Liver (tissue), 8 donors: ENCODE measurements at regions not wholly inside any gene's neighbourhood (a gene's known extent, or its start where the extent isn't known, plus 50 kb on each side); places are given as distances from the start of the nearest gene placed in this dataset.

ENCODE experiments used
- DNase-seq: peaks from one replicate; pipeline ENCODE4 v3.0.0-alpha.2; 2017; ENCODE audit warnings: low spot score
- H3K27ac ChIP-seq, 2 donors: one replicate each; pipeline ENCODE4 v1.7.0; 2013; ENCODE audit warnings: inconsistent platforms in 2 of 2, low read length in 2 of 2, control low read depth in 1 of 2, low read depth in 1 of 2, mild to moderate bottlenecking in 1 of 2
- H3K27me3 ChIP-seq, 4 donors: one replicate each; pipeline versions ENCODE4 v1.6.1 to v1.7.0; 2013; ENCODE audit warnings: low read length in 3 of 4, inconsistent platforms in 1 of 4, mild to moderate bottlenecking in 1 of 4, moderate library complexity in 1 of 4; ENCODE audit not compliant: control insufficient read depth in 4 of 4, insufficient read depth in 4 of 4
- H3K36me3 ChIP-seq, 4 donors: one replicate each; pipeline versions ENCODE4 v1.6.1 to v1.7.0; 2013; ENCODE audit warnings: low read length in 3 of 4, mild to moderate bottlenecking in 3 of 4, low read depth in 1 of 4, moderate library complexity in 1 of 4; ENCODE audit not compliant: control insufficient read depth in 4 of 4, insufficient read depth in 3 of 4
- H3K4me1 ChIP-seq, 4 donors: one replicate each; pipeline versions ENCODE4 v1.6.1 to v1.7.0; 2013; ENCODE audit warnings: low read length in 3 of 4, mild to moderate bottlenecking in 3 of 4, moderate library complexity in 1 of 4; ENCODE audit not compliant: control insufficient read depth in 4 of 4, insufficient read depth in 4 of 4
- H3K4me3 ChIP-seq, 3 donors: one replicate each; pipeline versions ENCODE4 v1.6.1 to v1.7.0; 2013; ENCODE audit warnings: low read length in 3 of 3, control low read depth in 1 of 3, low read depth in 1 of 3, mild to moderate bottlenecking in 1 of 3
- H3K9ac ChIP-seq, 2 donors: one replicate each; pipeline ENCODE4 v1.7.0; 2013; ENCODE audit warnings: low read length in 2 of 2, mild to moderate bottlenecking in 2 of 2, moderate library complexity in 2 of 2, control low read depth in 1 of 2, low read depth in 1 of 2
- H3K9me3 ChIP-seq, 4 donors: one replicate each; pipeline versions ENCODE4 v1.6.1 to v1.7.0; 2013; ENCODE audit warnings: low read length in 3 of 4; ENCODE audit not compliant: control insufficient read depth in 4 of 4
- EGR1 ChIP-seq, 2 donors: IDR thresholded peaks; 2 replicates each; pipeline ENCODE4 v1.6.1; 2016 to 2018; ENCODE audit warnings: antibody characterized with exemption in 2 of 2, low read depth in 2 of 2
- FOXA1 ChIP-seq: IDR thresholded peaks from 2 replicates; pipeline ENCODE4 v1.6.1; 2016; ENCODE audit warnings: antibody characterized with exemption
- GABPA ChIP-seq, 2 donors: IDR thresholded peaks in 1 of 2; conservative IDR thresholded peaks in 1 of 2; 2 replicates each; pipeline ENCODE4 v1.6.1; 2016; ENCODE audit warnings: antibody characterized with exemption in 2 of 2, mild to moderate bottlenecking in 1 of 2, moderate library complexity in 1 of 2
- HNF4A ChIP-seq, 2 donors: conservative IDR thresholded peaks; 2 replicates each; pipeline ENCODE4 v1.6.1; 2016; ENCODE audit warnings: antibody characterized with exemption in 2 of 2, mild to moderate bottlenecking in 2 of 2
- HNF4G ChIP-seq: IDR thresholded peaks from 2 replicates; pipeline ENCODE4 v1.6.1; 2016; ENCODE audit warnings: antibody characterized with exemption
- NR2F2 ChIP-seq: IDR thresholded peaks from 2 replicates; pipeline ENCODE4 v1.6.1; 2016; ENCODE audit warnings: antibody characterized with exemption
- RXRA ChIP-seq, 2 donors: IDR thresholded peaks; 2 replicates each; pipeline ENCODE4 v1.6.1; 2017 to 2018; ENCODE audit warnings: antibody characterized with exemption in 2 of 2, mild to moderate bottlenecking in 1 of 2
- SP1 ChIP-seq: IDR thresholded peaks from 2 replicates; pipeline ENCODE4 v1.6.1; 2018; ENCODE audit warnings: antibody characterized with exemption, mild to moderate bottlenecking
- TAF1 ChIP-seq: conservative IDR thresholded peaks from 2 replicates; pipeline ENCODE4 v1.6.1; 2016; ENCODE audit warnings: antibody characterized with exemption, mild to moderate bottlenecking
- YY1 ChIP-seq: IDR thresholded peaks from 2 replicates; pipeline ENCODE4 v1.6.1; 2016; ENCODE audit warnings: antibody characterized with exemption, mild to moderate bottlenecking
- WGBS: extraction: QIAGEN DNeasy Blood & Tissue Kit; methylation state at CpG from one replicate; pipeline ENCODE4 v1.1.7; 2013; 5-methylcytosine and 5-hydroxymethylcytosine counted together
- TF ChIP-seq, protein P1 (sequence below): IDR thresholded peaks from 2 replicates; pipeline ENCODE4 v1.6.1; 2016; ENCODE audit warnings: antibody characterized with exemption
- TF ChIP-seq, protein P2 (sequence below): IDR thresholded peaks from 2 replicates; pipeline ENCODE4 v1.6.1; 2016; ENCODE audit warnings: antibody characterized with exemption
- TF ChIP-seq, protein P3 (sequence below): fragments of 150-350 bp; IDR thresholded peaks from 2 replicates; pipeline ENCODE4 v1.5.1; 2017; ENCODE audit warnings: improper control_type of control experiment, low read depth, low read length; ENCODE audit not compliant: missing input control
- TF ChIP-seq, protein P4 (sequence below): IDR thresholded peaks from 2 replicates; pipeline ENCODE4 v1.6.1; 2016; ENCODE audit warnings: antibody characterized with exemption
- TF ChIP-seq, protein P5 (sequence below): IDR thresholded peaks from 2 replicates; pipeline ENCODE4 v1.6.1; 2016; ENCODE audit warnings: antibody characterized with exemption, mild to moderate bottlenecking
- donor health status: healthy.
- donor health status: healthy.
- donor health status: healthy.
- donor health status: healthy.
- donor health status: healthy.

DNA sequence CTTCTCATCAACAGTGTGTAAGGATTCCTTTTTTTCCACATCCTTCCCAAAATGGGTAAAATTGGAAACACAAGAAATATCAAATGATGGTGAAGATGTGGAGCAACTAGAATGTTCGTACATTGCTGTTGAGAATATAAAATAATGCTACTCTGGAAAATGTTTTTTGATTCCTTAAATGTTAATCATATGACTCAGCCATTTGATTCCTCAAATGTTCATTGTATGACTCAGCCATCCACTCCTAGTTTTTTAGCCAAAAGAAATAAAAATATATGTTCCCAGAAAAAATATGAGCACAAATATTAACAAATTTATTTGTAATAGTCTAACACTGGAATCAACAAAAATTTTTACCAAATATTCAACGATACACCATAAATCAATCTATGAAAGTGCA, 1108.6 kb downstream of the LRFN5 start:
- H3K4me3 ChIP-seq: no peak overlapping the region
- H3K9ac ChIP-seq: no peak overlapping the region
- no peaks in the 10 kb centered on the region for H3K9me3 ChIP-seq
- 43% methylated on average over 2 of the region's 2 CpGs for WGBS
- no peak for DNase-seq
- no peak overlapping the region for H3K27ac ChIP-seq
- no peaks in the 10 kb centered on the region for H3K4me1 ChIP-seq
- no peaks in the 10 kb centered on the region for H3K27me3 ChIP-seq
- no peaks in the 10 kb centered on the region for H3K36me3 ChIP-seq
- TF ChIP-seq, protein P1, sequence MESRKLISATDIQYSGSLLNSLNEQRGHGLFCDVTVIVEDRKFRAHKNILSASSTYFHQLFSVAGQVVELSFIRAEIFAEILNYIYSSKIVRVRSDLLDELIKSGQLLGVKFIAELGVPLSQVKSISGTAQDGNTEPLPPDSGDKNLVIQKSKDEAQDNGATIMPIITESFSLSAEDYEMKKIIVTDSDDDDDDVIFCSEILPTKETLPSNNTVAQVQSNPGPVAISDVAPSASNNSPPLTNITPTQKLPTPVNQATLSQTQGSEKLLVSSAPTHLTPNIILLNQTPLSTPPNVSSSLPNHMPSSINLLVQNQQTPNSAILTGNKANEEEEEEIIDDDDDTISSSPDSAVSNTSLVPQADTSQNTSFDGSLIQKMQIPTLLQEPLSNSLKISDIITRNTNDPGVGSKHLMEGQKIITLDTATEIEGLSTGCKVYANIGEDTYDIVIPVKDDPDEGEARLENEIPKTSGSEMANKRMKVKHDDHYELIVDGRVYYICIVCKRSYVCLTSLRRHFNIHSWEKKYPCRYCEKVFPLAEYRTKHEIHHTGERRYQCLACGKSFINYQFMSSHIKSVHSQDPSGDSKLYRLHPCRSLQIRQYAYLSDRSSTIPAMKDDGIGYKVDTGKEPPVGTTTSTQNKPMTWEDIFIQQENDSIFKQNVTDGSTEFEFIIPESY: no peak
- TF ChIP-seq EGR1 (IDR thresholded peaks at IDR 0.05; ENCODE audit: low read depth in 2 of 2): no peak
- TF ChIP-seq, protein P2, sequence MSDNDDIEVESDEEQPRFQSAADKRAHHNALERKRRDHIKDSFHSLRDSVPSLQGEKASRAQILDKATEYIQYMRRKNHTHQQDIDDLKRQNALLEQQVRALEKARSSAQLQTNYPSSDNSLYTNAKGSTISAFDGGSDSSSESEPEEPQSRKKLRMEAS: no peak
- no peak for TF ChIP-seq FOXA1
- TF ChIP-seq, protein P3, sequence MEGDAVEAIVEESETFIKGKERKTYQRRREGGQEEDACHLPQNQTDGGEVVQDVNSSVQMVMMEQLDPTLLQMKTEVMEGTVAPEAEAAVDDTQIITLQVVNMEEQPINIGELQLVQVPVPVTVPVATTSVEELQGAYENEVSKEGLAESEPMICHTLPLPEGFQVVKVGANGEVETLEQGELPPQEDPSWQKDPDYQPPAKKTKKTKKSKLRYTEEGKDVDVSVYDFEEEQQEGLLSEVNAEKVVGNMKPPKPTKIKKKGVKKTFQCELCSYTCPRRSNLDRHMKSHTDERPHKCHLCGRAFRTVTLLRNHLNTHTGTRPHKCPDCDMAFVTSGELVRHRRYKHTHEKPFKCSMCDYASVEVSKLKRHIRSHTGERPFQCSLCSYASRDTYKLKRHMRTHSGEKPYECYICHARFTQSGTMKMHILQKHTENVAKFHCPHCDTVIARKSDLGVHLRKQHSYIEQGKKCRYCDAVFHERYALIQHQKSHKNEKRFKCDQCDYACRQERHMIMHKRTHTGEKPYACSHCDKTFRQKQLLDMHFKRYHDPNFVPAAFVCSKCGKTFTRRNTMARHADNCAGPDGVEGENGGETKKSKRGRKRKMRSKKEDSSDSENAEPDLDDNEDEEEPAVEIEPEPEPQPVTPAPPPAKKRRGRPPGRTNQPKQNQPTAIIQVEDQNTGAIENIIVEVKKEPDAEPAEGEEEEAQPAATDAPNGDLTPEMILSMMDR: no peak
- TF ChIP-seq, protein P4, sequence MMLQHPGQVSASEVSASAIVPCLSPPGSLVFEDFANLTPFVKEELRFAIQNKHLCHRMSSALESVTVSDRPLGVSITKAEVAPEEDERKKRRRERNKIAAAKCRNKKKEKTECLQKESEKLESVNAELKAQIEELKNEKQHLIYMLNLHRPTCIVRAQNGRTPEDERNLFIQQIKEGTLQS: no peak
- TF ChIP-seq HNF4A (conservative IDR thresholded peaks at IDR 0.05): no peak
- TF ChIP-seq, protein P5, sequence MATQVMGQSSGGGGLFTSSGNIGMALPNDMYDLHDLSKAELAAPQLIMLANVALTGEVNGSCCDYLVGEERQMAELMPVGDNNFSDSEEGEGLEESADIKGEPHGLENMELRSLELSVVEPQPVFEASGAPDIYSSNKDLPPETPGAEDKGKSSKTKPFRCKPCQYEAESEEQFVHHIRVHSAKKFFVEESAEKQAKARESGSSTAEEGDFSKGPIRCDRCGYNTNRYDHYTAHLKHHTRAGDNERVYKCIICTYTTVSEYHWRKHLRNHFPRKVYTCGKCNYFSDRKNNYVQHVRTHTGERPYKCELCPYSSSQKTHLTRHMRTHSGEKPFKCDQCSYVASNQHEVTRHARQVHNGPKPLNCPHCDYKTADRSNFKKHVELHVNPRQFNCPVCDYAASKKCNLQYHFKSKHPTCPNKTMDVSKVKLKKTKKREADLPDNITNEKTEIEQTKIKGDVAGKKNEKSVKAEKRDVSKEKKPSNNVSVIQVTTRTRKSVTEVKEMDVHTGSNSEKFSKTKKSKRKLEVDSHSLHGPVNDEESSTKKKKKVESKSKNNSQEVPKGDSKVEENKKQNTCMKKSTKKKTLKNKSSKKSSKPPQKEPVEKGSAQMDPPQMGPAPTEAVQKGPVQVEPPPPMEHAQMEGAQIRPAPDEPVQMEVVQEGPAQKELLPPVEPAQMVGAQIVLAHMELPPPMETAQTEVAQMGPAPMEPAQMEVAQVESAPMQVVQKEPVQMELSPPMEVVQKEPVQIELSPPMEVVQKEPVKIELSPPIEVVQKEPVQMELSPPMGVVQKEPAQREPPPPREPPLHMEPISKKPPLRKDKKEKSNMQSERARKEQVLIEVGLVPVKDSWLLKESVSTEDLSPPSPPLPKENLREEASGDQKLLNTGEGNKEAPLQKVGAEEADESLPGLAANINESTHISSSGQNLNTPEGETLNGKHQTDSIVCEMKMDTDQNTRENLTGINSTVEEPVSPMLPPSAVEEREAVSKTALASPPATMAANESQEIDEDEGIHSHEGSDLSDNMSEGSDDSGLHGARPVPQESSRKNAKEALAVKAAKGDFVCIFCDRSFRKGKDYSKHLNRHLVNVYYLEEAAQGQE: no peak
- no peak for TF ChIP-seq GABPA (IDR thresholded peaks at IDR 0.05 in 1 of 2, conservative IDR thresholded peaks at IDR 0.05 in 1 of 2)
- no peak for TF ChIP-seq RXRA (IDR thresholded peaks at IDR 0.05)
- TF ChIP-seq NR2F2: no peak

DNA sequence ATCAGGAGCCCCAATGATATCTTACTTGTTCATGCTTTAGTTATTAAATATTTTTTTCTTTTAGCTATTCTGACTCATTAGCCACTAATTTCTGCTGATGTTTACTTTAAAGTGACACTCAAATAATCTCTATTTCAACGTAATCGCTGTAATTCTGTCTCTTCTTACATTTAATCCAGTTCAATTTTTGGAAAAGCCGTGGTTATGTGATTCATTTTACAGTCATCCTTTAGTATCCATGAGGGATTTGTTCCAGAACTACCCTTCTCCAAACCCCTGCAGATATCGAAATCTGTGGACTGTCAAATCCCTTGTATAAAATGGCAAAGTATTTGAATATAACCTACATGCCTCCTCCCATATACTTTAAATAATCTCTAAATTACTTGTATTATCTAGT, 1103.4 kb downstream of the LRFN5 start:
- Histone ChIP-seq H3K27me3 (no peaks in the 10 kb centered on the region), H3K4me3 (no peak overlapping the region), H3K27ac (no peak overlapping the region), H3K9ac (no peak overlapping the region), H3K9me3 (no peaks in the 10 kb centered on the region), H3K36me3 (no peaks in the 10 kb centered on the region), H3K4me1 (no peaks in the 10 kb centered on the region)
- DNase-seq: no peak
- 80% methylated on average over 4 of the region's 4 CpGs for WGBS
- TF ChIP-seq YY1 (no peak), HNF4G (no peak), GABPA (IDR thresholded peaks at IDR 0.05 in 1 of 2, conservative IDR thresholded peaks at IDR 0.05 in 1 of 2) (no peak), HNF4A (conservative IDR thresholded peaks at IDR 0.05) (no peak), TAF1 (no peak), SP1 (no peak)
- TF ChIP-seq, protein P2: no peak
